ENCODE measurements at regions not wholly inside any gene's neighbourhood (a gene's known extent, or its start where the extent isn't known, plus 50 kb on each side); places are given as distances from the start of the nearest gene placed in this dataset.
A peak's percentile ranks its signal among the peaks of the same experiment; 100 is the strongest.
"Not testable (repeated sequence)": the region's sequence is repeated elsewhere in the genome, so short reads cannot be mapped to it uniquely, and the experiment has no call there.

GRCh38 chr2:58768715-58769080 lies 527.6 kb upstream of the FANCL start:
- H3K4me3 ChIP-seq (ENCODE audit: low read length) = no peak overlapping the region
- TF ChIP-seq CTCF (conservative IDR thresholded peaks at IDR 0.05; ENCODE audit: low read length) = no peak
- DNase-seq (ENCODE audit: low read depth) = no peak

- no peak for DNase-seq (ENCODE audit: low read depth)
- no peak overlapping the region for H3K4me3 ChIP-seq (ENCODE audit: low read length)
- TF ChIP-seq CTCF (conservative IDR thresholded peaks at IDR 0.05; ENCODE audit: low read length) = no peak
These were observed 526.9 kb upstream of the FANCL start for GRCh38 chr2:58767828-58768714.

- DNase-seq (ENCODE audit: low read depth) = no peak
- H3K4me3 ChIP-seq (ENCODE audit: low read length) = no peak overlapping the region
- no peak for TF ChIP-seq CTCF (conservative IDR thresholded peaks at IDR 0.05; ENCODE audit: low read length)
These were observed 523.4 kb upstream of the FANCL start for GRCh38 chr2:58764338-58765104.

GRCh38 chr2:58762176-58762781 lies 521.2 kb upstream of the FANCL start:
- H3K4me3 ChIP-seq (ENCODE audit: low read length) = no peak overlapping the region
- DNase-seq (ENCODE audit: low read depth) = peak; percentile 68
- peak; percentile 64 for TF ChIP-seq CTCF (conservative IDR thresholded peaks at IDR 0.05; ENCODE audit: low read length)

GRCh38 chr2:58757971-58758370 lies 516.8 kb upstream of the FANCL start:
- no peak for TF ChIP-seq CTCF (conservative IDR thresholded peaks at IDR 0.05; ENCODE audit: low read length)
- H3K4me3 ChIP-seq (ENCODE audit: low read length) = no peak overlapping the region
- DNase-seq (ENCODE audit: low read depth) = no peak

- DNase-seq (ENCODE audit: low read depth) = no peak
- no peak for TF ChIP-seq CTCF (conservative IDR thresholded peaks at IDR 0.05; ENCODE audit: low read length)
- H3K4me3 ChIP-seq (ENCODE audit: low read length) = no peak overlapping the region
These were observed 515.2 kb upstream of the FANCL start for GRCh38 chr2:58756336-58756735.

- H3K4me3 ChIP-seq (ENCODE audit: low read length); DNase-seq (ENCODE audit: low read depth): not testable (repeated sequence)
These were observed 511.4 kb upstream of the FANCL start for GRCh38 chr2:58752507-58752906.

GRCh38 chr2:58751676-58752075 lies 510.6 kb upstream of the FANCL start:
- H3K4me3 ChIP-seq (ENCODE audit: low read length); DNase-seq (ENCODE audit: low read depth): not testable (repeated sequence)
